H9 (cell line): ENCODE measurements at regions not wholly inside any gene's neighbourhood (a gene's known extent, or its start where the extent isn't known, plus 50 kb on each side); places are given as distances from the start of the nearest gene placed in this dataset.

Experiments used
- DNase-seq: peaks from one replicate; pipeline ENCODE4 v3.0.0-alpha.2; 2017
- H2AFZ ChIP-seq: one replicate; pipeline ENCODE4 v1.6.1; 2013; ENCODE audit warnings: mild to moderate bottlenecking, low read length, control low read depth, moderate library complexity
- H2AK5ac ChIP-seq: 2 replicates; pipeline ENCODE4 v1.6.1; 2013; ENCODE audit warnings: low read length, control low read depth, mixed read lengths; ENCODE audit not compliant: insufficient read length
- H2BK120ac ChIP-seq: one replicate; pipeline ENCODE4 v1.6.1; 2013; ENCODE audit warnings: low read depth, mild to moderate bottlenecking, low read length, control low read depth, inconsistent platforms; ENCODE audit not compliant: poor library complexity, severe bottlenecking
- H2BK12ac ChIP-seq: 2 replicates; pipeline ENCODE4 v1.6.1; 2013; ENCODE audit warnings: low read length, control low read depth, mixed read lengths, low read depth; ENCODE audit not compliant: insufficient read length
- H2BK15ac ChIP-seq: 2 replicates; pipeline ENCODE4 v1.6.1; 2013; ENCODE audit warnings: low read depth, low read length, control low read depth
- H2BK20ac ChIP-seq: one replicate; pipeline ENCODE4 v1.6.1; 2013; ENCODE audit warnings: low read depth, mild to moderate bottlenecking, low read length, control low read depth, inconsistent platforms; ENCODE audit not compliant: poor library complexity, severe bottlenecking
- H2BK5ac ChIP-seq: 2 replicates; pipeline ENCODE4 v1.6.1; 2013; ENCODE audit warnings: low read length, control low read depth, mixed read lengths; ENCODE audit not compliant: insufficient read length
- H3K14ac ChIP-seq: 2 replicates; pipeline ENCODE4 v1.6.1; 2013; ENCODE audit warnings: low read length, control low read depth; ENCODE audit not compliant: insufficient read depth
- H3K18ac ChIP-seq: 2 replicates; pipeline ENCODE4 v1.6.1; 2013; ENCODE audit warnings: low read depth, mild to moderate bottlenecking, mixed read lengths, low read length, control low read depth; ENCODE audit not compliant: insufficient read length
- H3K23ac ChIP-seq: 2 replicates; pipeline ENCODE4 v1.6.1; 2013; ENCODE audit warnings: low read length, control low read depth, mixed read lengths, low read depth; ENCODE audit not compliant: insufficient read length
- H3K23me2 ChIP-seq: 2 replicates; pipeline ENCODE4 v1.6.1; 2013; ENCODE audit warnings: low read depth, mild to moderate bottlenecking, mixed read lengths, low read length, control low read depth; ENCODE audit not compliant: insufficient read length, poor library complexity, severe bottlenecking
- H3K27ac ChIP-seq: 2 replicates; pipeline ENCODE4 v1.5.1; 2013; ENCODE audit warnings: low read length, control low read depth, mixed read lengths, low read depth; ENCODE audit not compliant: insufficient read length
- H3K27me3 ChIP-seq: 2 replicates; pipeline ENCODE4 v1.6.1; 2013; ENCODE audit warnings: low read length, control low read depth, inconsistent platforms; ENCODE audit not compliant: insufficient read depth
- H3K4ac ChIP-seq: 2 replicates; pipeline ENCODE4 v1.6.1; 2013; ENCODE audit warnings: low read depth, mild to moderate bottlenecking, control low read depth, inconsistent platforms, low read length, moderate library complexity
- H3K4me1 ChIP-seq: 2 replicates; pipeline ENCODE4 v1.6.1; 2013; ENCODE audit warnings: low read length, control low read depth, inconsistent platforms; ENCODE audit not compliant: insufficient read depth
- H3K4me2 ChIP-seq: 2 replicates; pipeline ENCODE4 v1.6.1; 2013; ENCODE audit warnings: low read length, control low read depth, mixed read lengths; ENCODE audit not compliant: insufficient read length, insufficient read depth
- H3K56ac ChIP-seq: 2 replicates; pipeline ENCODE4 v1.6.1; 2013; ENCODE audit warnings: low read depth, mild to moderate bottlenecking, mixed read lengths, low read length, control low read depth; ENCODE audit not compliant: insufficient read length
- H3K79me1 ChIP-seq: 2 replicates; pipeline ENCODE4 v1.6.1; 2013; ENCODE audit warnings: low read depth, mild to moderate bottlenecking, moderate library complexity, low read length, control low read depth, inconsistent platforms; ENCODE audit not compliant: insufficient read depth, poor library complexity, severe bottlenecking
- H3K79me2 ChIP-seq: 2 replicates; pipeline ENCODE4 v1.6.1; 2013; ENCODE audit warnings: low read length, control low read depth, inconsistent platforms; ENCODE audit not compliant: insufficient read depth
- H3K9ac ChIP-seq: 2 replicates; pipeline ENCODE4 v1.6.1; 2013; ENCODE audit warnings: low read length, control low read depth, mixed read lengths; ENCODE audit not compliant: insufficient read length; ENCODE audit errors: extremely low read depth
- H3K9me3 ChIP-seq: one replicate; pipeline ENCODE4 v1.6.1; 2013; ENCODE audit warnings: low read depth, low read length, inconsistent platforms; ENCODE audit not compliant: control insufficient read depth
- H3T11ph ChIP-seq: one replicate; pipeline ENCODE4 v1.6.1; 2013; ENCODE audit warnings: mild to moderate bottlenecking, low read length, control low read depth, inconsistent platforms
- H4K20me1 ChIP-seq: one replicate; pipeline ENCODE4 v1.6.1; 2013; ENCODE audit not compliant: control insufficient read depth, insufficient read length, insufficient read depth
- H4K5ac ChIP-seq: 2 replicates; pipeline ENCODE4 v1.6.1; 2013; ENCODE audit warnings: low read depth, mild to moderate bottlenecking, mixed read lengths, low read length, control low read depth; ENCODE audit not compliant: insufficient read length
- H4K8ac ChIP-seq: replicated peaks from 2 replicates; pipeline ENCODE4 v1.6.1; 2013; ENCODE audit warnings: low read length, control low read depth, mixed read lengths, low read depth; ENCODE audit not compliant: insufficient read length
- H4K91ac ChIP-seq: 2 replicates; pipeline ENCODE4 v1.6.1; 2013; ENCODE audit warnings: low read depth, mild to moderate bottlenecking, moderate library complexity, mixed read lengths, low read length, control low read depth; ENCODE audit not compliant: insufficient read length
- H3K27ac Mint-ChIP-seq, 3 experiments: 2 replicates in 2 of 3; 3 replicates in 1 of 3; pipeline ENCODE4 v1.8.0; 2020 to 2021; ENCODE audit warnings: mixed read lengths in 3 of 3, mild to moderate bottlenecking in 1 of 3, moderate library complexity in 1 of 3
- H3K27me3 Mint-ChIP-seq: 2 replicates; pipeline ENCODE4 v1.8.0; 2021; ENCODE audit warnings: low read depth, mild to moderate bottlenecking, moderate library complexity, mixed read lengths
- H3K36me3 Mint-ChIP-seq, 3 experiments: 2 replicates in 2 of 3; 3 replicates in 1 of 3; pipeline ENCODE4 v1.8.0; 2020 to 2021; ENCODE audit warnings: low read depth in 3 of 3, mixed read lengths in 3 of 3; ENCODE audit not compliant: insufficient read depth in 1 of 3
- H3K4me1 Mint-ChIP-seq, 2 experiments: 2 replicates each; pipeline ENCODE4 v1.8.0; 2020; ENCODE audit warnings: mixed read lengths in 2 of 2
- H3K4me3 Mint-ChIP-seq, 2 experiments: 2 replicates in 1 of 2; 3 replicates in 1 of 2; pipeline ENCODE4 v1.8.0; 2020 to 2021; ENCODE audit warnings: mild to moderate bottlenecking in 2 of 2, mixed read lengths in 2 of 2, moderate library complexity in 1 of 2
- H3K9me3 Mint-ChIP-seq, 2 experiments: 2 replicates in 1 of 2; 3 replicates in 1 of 2; pipeline ENCODE4 v1.8.0; 2020; ENCODE audit warnings: mild to moderate bottlenecking in 2 of 2, mixed read lengths in 2 of 2, moderate library complexity in 1 of 2
- CTCF ChIP-seq: fragments of 200-600 bp; sonication (generic); conservative IDR thresholded peaks from 3 replicates; pipeline ENCODE4 v1.8.0; 2021; ENCODE audit warnings: antibody characterized with exemption, mild to moderate bottlenecking
- WGBS: extraction: QIAGEN DNeasy Blood & Tissue Kit; methylation state at CpG from one replicate; pipeline ENCODE4 v1.1.7; 2013; ENCODE audit warnings: missing lambda C conversion rate, low lambda C conversion rate, mixed read lengths; ENCODE audit not compliant: insufficient read length; ENCODE audit errors: extremely low coverage; 5-methylcytosine and 5-hydroxymethylcytosine counted together

DNA sequence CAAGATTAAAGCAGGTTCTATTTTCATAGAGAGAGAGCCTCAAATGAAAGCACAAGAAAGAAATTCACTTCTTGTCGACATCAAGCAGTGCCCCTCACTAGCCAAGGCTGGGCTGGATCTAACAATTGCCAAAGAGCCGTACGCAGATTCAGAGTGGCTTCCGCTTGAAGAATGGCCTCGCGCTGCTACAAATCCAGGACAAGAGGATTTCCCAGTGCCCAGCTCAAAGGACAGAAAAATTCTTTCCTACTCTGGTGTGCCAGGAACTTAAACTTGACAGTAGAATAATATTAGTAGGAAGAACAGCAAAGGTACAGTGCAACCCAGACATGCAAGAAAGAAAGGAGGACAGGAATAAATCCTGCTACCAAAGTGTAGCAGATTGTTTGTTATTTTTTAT, 56.5 kb upstream of the PPARGC1A start:
- WGBS, result no CpG with 5 or more reads among the region's 6 CpGs
- H3K27ac ChIP-seq, result no peak overlapping the region
- no peak overlapping the region for H3K27ac Mint-ChIP-seq

More for the DNA sequence above, 56.5 kb upstream of the PPARGC1A start:
- no peak overlapping the region for H3K23ac ChIP-seq
- H3K14ac ChIP-seq, result 0 out of 2 replicates have a peak overlapping the region, but pooled peaks have one; percentile 15
- no peak overlapping the region for H2AFZ ChIP-seq
- H2AK5ac ChIP-seq, result no peak overlapping the region
- no peak overlapping the region for H3K9ac ChIP-seq
- H3K4me3 Mint-ChIP-seq, result no peak overlapping the region
- no peak overlapping the region for H3K18ac ChIP-seq
- no peak overlapping the region for H3K4ac ChIP-seq
- H3K9me3 Mint-ChIP-seq, result no peaks in the 10 kb centered on the region
- no peaks in the 10 kb centered on the region for H3K27me3 ChIP-seq
- H4K5ac ChIP-seq, result no peak overlapping the region
- H4K91ac ChIP-seq, result no peak overlapping the region
- H2BK120ac ChIP-seq, result no peak overlapping the region
- no peaks in the 10 kb centered on the region for H3K27me3 Mint-ChIP-seq
- H3K56ac ChIP-seq, result no peak overlapping the region
- H3K36me3 Mint-ChIP-seq, result no peaks in the 10 kb centered on the region
- no peaks in the 10 kb centered on the region for H3K79me1 ChIP-seq
- H3K23me2 ChIP-seq, result no peaks in the 10 kb centered on the region
- H3K9me3 ChIP-seq, result no peaks in the 10 kb centered on the region
- H2BK12ac ChIP-seq, result no peak overlapping the region
- H2BK20ac ChIP-seq, result no peak overlapping the region
- no peak for TF ChIP-seq CTCF
- H3K79me2 ChIP-seq, result no peaks in the 10 kb centered on the region
- H4K20me1 ChIP-seq, result no peaks in the 10 kb centered on the region
- H2BK5ac ChIP-seq, result no peak overlapping the region
- H3K4me1 Mint-ChIP-seq, result peaks cover 20 to 22% of the 10 kb centered on the region in 2 experiments
- H4K8ac ChIP-seq, result no peak overlapping the region
- peaks cover 5% of the 10 kb centered on the region; the same call in 1 of the 2 replicates for H3K4me1 ChIP-seq
- no peak overlapping the region for H3T11ph ChIP-seq
- H2BK15ac ChIP-seq, result no peak overlapping the region
- no peak for DNase-seq
- H3K4me2 ChIP-seq, result no peak overlapping the region
